HG03378 (cell line): ENCODE measurements at regions not wholly inside any gene's neighbourhood (a gene's known extent, or its start where the extent isn't known, plus 50 kb on each side); places are given as distances from the start of the nearest gene placed in this dataset.
"Not testable (repeated sequence)": the region's sequence is repeated elsewhere in the genome, so short reads cannot be mapped to it uniquely, and the experiment has no call there.

Source experiments
- ATAC-seq: cut with Tn5 transposase; IDR thresholded peaks from one replicate; pipeline ENCODE4 v1.9.1; 2021; ENCODE audit warnings: mild to moderate bottlenecking, moderate library complexity; ENCODE audit not compliant: unreplicated experiment

- ATAC-seq = no peak
Observed at GRCh38 chr3:66552846-66553245, 52.0 kb upstream of the LRIG1 start.

GRCh38 chr3:66553441-66554113, 52.8 kb upstream of the LRIG1 start:
- no peak for ATAC-seq

GRCh38 chr3:66554178-66554577, 53.4 kb upstream of the LRIG1 start:
- ATAC-seq = no peak

- no peak for ATAC-seq
Observed at GRCh38 chr3:66555214-66555844, 54.5 kb upstream of the LRIG1 start.

GRCh38 chr3:66557170-66557569, 56.3 kb upstream of the LRIG1 start:
- ATAC-seq = no peak

GRCh38 chr3:66559924-66560323, 59.1 kb upstream of the LRIG1 start:
- ATAC-seq = not testable (repeated sequence)

- ATAC-seq = no peak
Observed at GRCh38 chr3:66561367-66561766, 60.5 kb upstream of the LRIG1 start.

- no peak for ATAC-seq
Observed at GRCh38 chr3:66565301-66565700, 64.5 kb upstream of the LRIG1 start.

GRCh38 chr3:66567077-66567476, 66.3 kb upstream of the LRIG1 start:
- ATAC-seq = no peak

- ATAC-seq = no peak
Observed at GRCh38 chr3:66572090-66572675, 71.4 kb upstream of the LRIG1 start.

- no peak for ATAC-seq
Observed at GRCh38 chr3:66572938-66573710, 72.3 kb upstream of the LRIG1 start.

- ATAC-seq = no peak
Observed at GRCh38 chr3:66574091-66574490, 73.3 kb upstream of the LRIG1 start.

GRCh38 chr3:66577426-66578203, 76.8 kb upstream of the LRIG1 start:
- ATAC-seq = no peak

GRCh38 chr3:66581256-66581655, 80.4 kb upstream of the LRIG1 start:
- ATAC-seq = no peak

GRCh38 chr3:66582721-66583423, 82.0 kb upstream of the LRIG1 start:
- ATAC-seq = peak; percentile 98

GRCh38 chr3:66583424-66584040, 82.7 kb upstream of the LRIG1 start:
- ATAC-seq = no peak

GRCh38 chr3:66585520-66586095, 84.8 kb upstream of the LRIG1 start:
- no peak for ATAC-seq

GRCh38 chr3:66586853-66587252, 86.0 kb upstream of the LRIG1 start:
- ATAC-seq = no peak

GRCh38 chr3:66588340-66588847, 87.6 kb upstream of the LRIG1 start:
- ATAC-seq = no peak
